Globus pallidus (tissue), 1 donor: ENCODE measurements at regions not wholly inside any gene's neighbourhood (a gene's known extent, or its start where the extent isn't known, plus 50 kb on each side); places are given as distances from the start of the nearest gene placed in this dataset.

Experiments
- DNase-seq: peaks from one replicate; pipeline ENCODE4 v3.0.0-alpha.2; 2015; ENCODE audit warnings: low spot score

DNA sequence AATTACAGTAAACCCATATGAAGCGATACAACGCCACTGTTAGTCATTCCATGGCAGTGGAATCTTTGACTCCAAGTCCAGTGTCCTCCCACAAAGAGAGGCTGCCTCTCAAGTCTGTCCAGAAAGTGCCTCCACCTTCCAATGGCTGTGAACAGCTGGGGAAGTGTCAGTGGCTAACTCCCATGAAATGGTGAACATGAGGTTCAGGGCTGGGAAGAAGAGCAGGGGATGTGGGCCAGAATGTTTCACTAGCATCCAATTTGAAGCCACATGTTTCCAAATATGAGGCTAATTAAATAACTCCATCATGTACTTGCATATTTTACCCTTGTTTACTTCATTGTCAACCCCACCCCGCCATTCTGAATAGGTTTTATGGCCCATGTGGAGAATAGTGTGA, 53.1 kb upstream of the CHST15 start:
- no peak for DNase-seq

DNA sequence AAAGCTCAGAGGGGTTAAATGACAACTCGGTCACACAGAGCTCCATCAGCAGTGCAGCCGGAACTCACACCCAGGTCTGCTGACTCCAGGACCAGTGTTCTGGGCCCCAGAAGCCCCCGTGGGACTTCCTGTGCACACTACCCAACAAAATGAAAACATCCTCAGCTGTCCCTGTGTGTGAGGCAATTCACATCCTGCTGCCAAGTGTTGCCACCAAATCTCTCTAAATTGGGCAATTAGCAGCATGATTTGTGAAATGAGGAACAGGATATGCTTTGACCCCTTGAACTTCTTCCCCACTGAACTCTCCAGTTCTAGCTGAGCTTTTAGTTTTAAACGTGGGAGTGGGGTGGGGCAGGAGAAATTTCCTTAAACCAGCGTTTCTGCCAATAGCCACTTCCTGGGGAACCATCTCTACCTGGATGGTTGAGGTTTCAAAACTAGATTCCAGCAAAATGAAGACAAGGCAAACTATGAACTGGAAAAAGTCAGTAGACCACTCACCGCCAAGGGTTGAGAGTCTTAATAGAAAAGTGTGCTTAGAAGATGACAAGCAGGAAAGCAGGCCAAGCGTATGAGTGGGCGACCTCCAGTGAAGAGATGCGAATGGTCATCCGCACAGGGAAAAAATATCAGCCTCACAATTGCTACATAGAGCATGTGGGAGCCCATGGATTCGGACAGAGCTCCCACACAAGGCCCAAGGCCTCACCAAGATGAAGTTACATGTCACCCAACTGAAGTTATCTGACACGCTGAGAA, 51.9 kb upstream of the CHST15 start:
- peak; percentile 33 for DNase-seq

GRCh38 chr10:124144536-124144935, 51.1 kb upstream of the CHST15 start:
- no peak for DNase-seq

DNA sequence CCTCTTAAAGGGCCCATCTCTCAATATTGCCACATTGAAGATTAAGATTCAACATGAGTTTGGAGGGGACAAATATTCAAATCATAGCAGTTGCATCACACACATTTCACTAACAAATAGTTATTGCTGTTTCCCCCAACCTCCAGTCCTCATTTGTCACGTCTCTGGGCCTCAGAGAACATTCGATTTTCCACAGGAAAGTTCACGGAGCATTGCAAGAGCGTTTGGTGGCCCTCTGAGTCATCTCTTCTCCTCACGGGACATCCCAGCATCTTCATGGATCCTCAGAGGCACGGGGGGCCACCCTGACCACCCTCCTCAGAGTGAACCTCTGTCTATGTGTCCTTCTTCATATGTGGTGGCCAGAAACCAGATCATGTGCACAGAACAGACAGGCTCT, 50.3 kb upstream of the CHST15 start:
- no peak for DNase-seq
